Sigmoid colon (tissue), 4 donors: ENCODE measurements at regions not wholly inside any gene's neighbourhood (a gene's known extent, or its start where the extent isn't known, plus 50 kb on each side); places are given as distances from the start of the nearest gene placed in this dataset.

Source experiments
- POLR2A ChIP-seq, 2 donors: fragments of 450-650 bp; IDR thresholded peaks; one replicate each; pipeline ENCODE4 v1.6.1; 2016; ENCODE audit warnings: antibody characterized with exemption in 2 of 2, mild to moderate bottlenecking in 2 of 2, moderate library complexity in 2 of 2
- POLR2AphosphoS5 ChIP-seq, 4 donors: sonication (generic); formaldehyde crosslinking; IDR thresholded peaks; one replicate each; pipeline ENCODE4 v1.6.1; 2017; ENCODE audit warnings: antibody characterized with exemption in 4 of 4
- TF ChIP-seq, protein P1 (sequence below), 4 experiments: fragments of 450-650 bp in 3 of 4; fragments of 200-600 bp in 1 of 4; IDR thresholded peaks; one replicate each; pipeline ENCODE4 v1.5.1; 2016 to 2019; ENCODE audit warnings: antibody characterized with exemption in 4 of 4, mild to moderate bottlenecking in 3 of 4, moderate library complexity in 2 of 4

DNA sequence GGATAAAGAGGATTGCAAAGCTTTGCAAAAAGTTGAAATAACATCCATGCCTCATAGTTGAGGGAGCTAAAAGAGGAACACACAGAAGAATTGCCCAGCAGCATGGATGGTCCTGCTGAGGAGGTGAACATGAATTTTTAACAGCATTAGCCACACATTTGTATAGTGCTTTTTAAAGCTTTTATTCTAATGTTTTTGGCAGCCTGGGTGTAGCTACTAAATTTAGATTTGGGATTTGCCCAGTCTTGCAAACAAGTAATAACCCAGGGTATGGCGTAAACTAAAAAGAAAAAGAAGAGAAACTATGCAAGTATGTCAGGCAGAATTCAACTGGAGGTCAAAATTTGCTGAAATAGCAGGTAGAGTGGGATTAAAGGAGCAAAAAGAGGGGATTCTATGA is 75.1 kb upstream of the PTPRK start:
- TF ChIP-seq, protein P1, sequence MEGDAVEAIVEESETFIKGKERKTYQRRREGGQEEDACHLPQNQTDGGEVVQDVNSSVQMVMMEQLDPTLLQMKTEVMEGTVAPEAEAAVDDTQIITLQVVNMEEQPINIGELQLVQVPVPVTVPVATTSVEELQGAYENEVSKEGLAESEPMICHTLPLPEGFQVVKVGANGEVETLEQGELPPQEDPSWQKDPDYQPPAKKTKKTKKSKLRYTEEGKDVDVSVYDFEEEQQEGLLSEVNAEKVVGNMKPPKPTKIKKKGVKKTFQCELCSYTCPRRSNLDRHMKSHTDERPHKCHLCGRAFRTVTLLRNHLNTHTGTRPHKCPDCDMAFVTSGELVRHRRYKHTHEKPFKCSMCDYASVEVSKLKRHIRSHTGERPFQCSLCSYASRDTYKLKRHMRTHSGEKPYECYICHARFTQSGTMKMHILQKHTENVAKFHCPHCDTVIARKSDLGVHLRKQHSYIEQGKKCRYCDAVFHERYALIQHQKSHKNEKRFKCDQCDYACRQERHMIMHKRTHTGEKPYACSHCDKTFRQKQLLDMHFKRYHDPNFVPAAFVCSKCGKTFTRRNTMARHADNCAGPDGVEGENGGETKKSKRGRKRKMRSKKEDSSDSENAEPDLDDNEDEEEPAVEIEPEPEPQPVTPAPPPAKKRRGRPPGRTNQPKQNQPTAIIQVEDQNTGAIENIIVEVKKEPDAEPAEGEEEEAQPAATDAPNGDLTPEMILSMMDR (IDR thresholded peaks at IDR 0.05): no peak
- TF ChIP-seq POLR2AphosphoS5 (IDR thresholded peaks at IDR 0.05): no peak
- no peak for TF ChIP-seq POLR2A (IDR thresholded peaks at IDR 0.05)
